OCI-LY7 (cell line): ENCODE measurements at regions not wholly inside any gene's neighbourhood (a gene's known extent, or its start where the extent isn't known, plus 50 kb on each side); places are given as distances from the start of the nearest gene placed in this dataset.

Experiments used
- CTCF ChIP-seq: fragments of 200-600 bp; sonication (generic); conservative IDR thresholded peaks from 2 replicates; pipeline ENCODE4 v1.5.1; 2014; ENCODE audit warnings: mild to moderate bottlenecking, antibody characterized with exemption, low read length, moderate library complexity, mixed read lengths
- EZH2phosphoT487 ChIP-seq: fragments of 200-600 bp; sonication (generic); IDR thresholded peaks from 2 replicates; pipeline ENCODE4 v1.6.1; 2018; ENCODE audit warnings: low read depth, borderline replicate concordance, mild to moderate bottlenecking, mixed run types, antibody characterized with exemption, low read length, moderate library complexity, mixed read lengths

- TF ChIP-seq CTCF (no peak), EZH2phosphoT487 (no peak)
These were observed 82.7 kb upstream of the SELENOK start for GRCh38 chr3:53974324-53974723.
